ENCODE measurements at regions not wholly inside any gene's neighbourhood (a gene's known extent, or its start where the extent isn't known, plus 50 kb on each side); places are given as distances from the start of the nearest gene placed in this dataset.

DNA sequence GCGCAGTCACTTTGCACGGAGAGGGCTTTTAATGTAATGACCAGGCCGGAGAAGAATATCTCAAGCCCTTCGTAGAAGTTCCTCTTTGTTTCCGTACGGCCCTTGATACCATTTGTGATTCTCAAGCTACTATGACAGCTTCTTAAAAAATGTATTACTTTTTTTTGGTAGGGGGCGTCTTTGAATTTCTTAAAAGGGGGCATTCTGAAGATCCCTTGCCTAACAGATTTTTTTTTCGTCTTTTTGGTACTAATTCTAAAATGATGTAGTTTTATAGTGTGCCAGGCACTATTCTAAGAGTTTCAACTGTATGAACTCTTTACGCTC is 614.0 kb downstream of the MCTP2 start:
- no peaks in the 10 kb centered on the region for H3K9me3 ChIP-seq (ENCODE audit: low read depth, low read length, poor library complexity, severe bottlenecking)

DNA sequence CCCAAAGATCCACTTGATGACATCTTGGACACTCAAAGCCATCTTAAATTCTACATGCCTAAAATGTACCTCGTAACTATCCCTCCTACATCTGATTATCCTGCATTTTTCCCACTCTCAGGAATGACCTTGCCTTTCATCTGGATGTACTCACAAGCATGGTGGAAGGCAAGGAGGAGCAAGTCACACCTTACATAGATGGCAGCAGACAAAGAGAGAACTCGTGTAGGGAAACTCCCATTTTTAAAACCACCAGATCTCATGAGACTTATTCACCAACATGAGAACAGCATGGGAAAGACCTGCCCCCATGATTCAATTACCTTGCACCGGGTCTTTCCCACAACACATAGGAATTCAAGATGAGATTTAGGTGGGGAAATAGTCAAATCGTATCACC is 616.0 kb downstream of the MCTP2 start:
- Histone ChIP-seq H3K36me3 (ENCODE audit: insufficient read depth, low read length, poor library complexity, severe bottlenecking) (no peaks in the 10 kb centered on the region), H3K9me3 (ENCODE audit: low read depth, low read length, poor library complexity, severe bottlenecking) (no peaks in the 10 kb centered on the region), H3K4me1 (ENCODE audit: insufficient read depth, low read length, poor library complexity, severe bottlenecking) (no peaks in the 10 kb centered on the region), H3K4me3 (ENCODE audit: low read depth, low read length, poor library complexity, severe bottlenecking) (no peak overlapping the region), H3K27ac (ENCODE audit: low read depth, low read length, poor library complexity, severe bottlenecking) (no peak overlapping the region), H3K27me3 (replicated peaks; ENCODE audit: insufficient read depth, low read depth, low read length, poor library complexity) (no peaks in the 10 kb centered on the region)
- TF ChIP-seq, protein P1, sequence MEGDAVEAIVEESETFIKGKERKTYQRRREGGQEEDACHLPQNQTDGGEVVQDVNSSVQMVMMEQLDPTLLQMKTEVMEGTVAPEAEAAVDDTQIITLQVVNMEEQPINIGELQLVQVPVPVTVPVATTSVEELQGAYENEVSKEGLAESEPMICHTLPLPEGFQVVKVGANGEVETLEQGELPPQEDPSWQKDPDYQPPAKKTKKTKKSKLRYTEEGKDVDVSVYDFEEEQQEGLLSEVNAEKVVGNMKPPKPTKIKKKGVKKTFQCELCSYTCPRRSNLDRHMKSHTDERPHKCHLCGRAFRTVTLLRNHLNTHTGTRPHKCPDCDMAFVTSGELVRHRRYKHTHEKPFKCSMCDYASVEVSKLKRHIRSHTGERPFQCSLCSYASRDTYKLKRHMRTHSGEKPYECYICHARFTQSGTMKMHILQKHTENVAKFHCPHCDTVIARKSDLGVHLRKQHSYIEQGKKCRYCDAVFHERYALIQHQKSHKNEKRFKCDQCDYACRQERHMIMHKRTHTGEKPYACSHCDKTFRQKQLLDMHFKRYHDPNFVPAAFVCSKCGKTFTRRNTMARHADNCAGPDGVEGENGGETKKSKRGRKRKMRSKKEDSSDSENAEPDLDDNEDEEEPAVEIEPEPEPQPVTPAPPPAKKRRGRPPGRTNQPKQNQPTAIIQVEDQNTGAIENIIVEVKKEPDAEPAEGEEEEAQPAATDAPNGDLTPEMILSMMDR (conservative IDR thresholded peaks at IDR 0.05; ENCODE audit: low read depth, low read length) = no peak
- no peak for TF ChIP-seq EZH2 (IDR thresholded peaks at IDR 0.05; ENCODE audit: borderline replicate concordance, low read depth, low read length, poor library complexity, severe bottlenecking)
- no TSS peak for BruUV-seq (replicated peaks)
- ChIA-PET POLR2A (ENCODE audit: low non-redundant PET) (no interaction called here), CTCF (no interaction called here)
- intact Hi-C loops (cut with micrococcal nuclease; ENCODE audit: unreplicated experiment) = no loop called here
- no peak for DNase-seq (ENCODE audit: low spot score)

More for the DNA sequence above, 614.0 kb downstream of the MCTP2 start:
- Histone ChIP-seq H3K36me3 (ENCODE audit: insufficient read depth, low read length, poor library complexity, severe bottlenecking) (no peaks in the 10 kb centered on the region), H3K27me3 (replicated peaks; ENCODE audit: insufficient read depth, low read depth, low read length, poor library complexity) (no peaks in the 10 kb centered on the region), H3K4me1 (ENCODE audit: insufficient read depth, low read length, poor library complexity, severe bottlenecking) (no peaks in the 10 kb centered on the region), H3K27ac (ENCODE audit: low read depth, low read length, poor library complexity, severe bottlenecking) (no peak overlapping the region), H3K4me3 (ENCODE audit: low read depth, low read length, poor library complexity, severe bottlenecking) (peak overlapping the region; percentile 19)
- POLR2A ChIA-PET (ENCODE audit: low non-redundant PET) = no interaction called here
- intact Hi-C loops (cut with micrococcal nuclease; ENCODE audit: unreplicated experiment) = no loop called here
- TF ChIP-seq EZH2 (IDR thresholded peaks at IDR 0.05; ENCODE audit: borderline replicate concordance, low read depth, low read length, poor library complexity, severe bottlenecking) = no peak
- TF ChIP-seq, protein P1 (conservative IDR thresholded peaks at IDR 0.05; ENCODE audit: low read depth, low read length) = no peak
- DNase-seq (ENCODE audit: low spot score) = no peak
- BruUV-seq (replicated peaks) = no TSS peak
- CTCF ChIA-PET = no interaction called here

DNA sequence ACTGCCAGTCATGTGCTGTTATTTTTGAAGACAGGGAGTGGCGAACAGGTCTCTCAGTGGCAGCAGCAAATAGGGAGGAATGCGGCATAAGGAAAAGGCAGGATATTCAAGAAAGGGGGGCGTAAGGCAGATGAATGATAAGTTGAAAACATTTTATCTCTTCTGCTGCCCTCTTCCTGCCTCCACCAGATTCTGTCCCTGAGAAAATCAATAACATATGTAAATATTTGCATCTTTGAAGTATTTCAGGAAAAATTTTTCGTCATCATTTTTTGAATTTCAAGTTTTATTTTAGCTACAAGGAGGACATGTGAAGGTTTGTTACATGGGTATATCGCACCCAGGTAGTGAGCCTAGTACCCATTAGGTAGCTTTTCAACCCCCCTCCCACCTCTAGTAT is 616.7 kb downstream of the MCTP2 start:
- no peak overlapping the region for H3K4me3 ChIP-seq (ENCODE audit: low read depth, low read length, poor library complexity, severe bottlenecking)
- no TSS peak for BruUV-seq (replicated peaks)
- H3K27me3 ChIP-seq (replicated peaks; ENCODE audit: insufficient read depth, low read depth, low read length, poor library complexity) = no peaks in the 10 kb centered on the region
- no peaks in the 10 kb centered on the region for H3K9me3 ChIP-seq (ENCODE audit: low read depth, low read length, poor library complexity, severe bottlenecking)
- ChIA-PET CTCF (interaction anchor here (0.7 kb wide), 1 partner anchor 439 kb away, joined by 3 read pairs; no protein-coding TSS in a partner anchor), POLR2A (ENCODE audit: low non-redundant PET) (no interaction called here)
- TF ChIP-seq, protein P1 (conservative IDR thresholded peaks at IDR 0.05; ENCODE audit: low read depth, low read length) = no peak
- no peak for TF ChIP-seq EZH2 (IDR thresholded peaks at IDR 0.05; ENCODE audit: borderline replicate concordance, low read depth, low read length, poor library complexity, severe bottlenecking)
- no peak for DNase-seq (ENCODE audit: low spot score)
- H3K36me3 ChIP-seq (ENCODE audit: insufficient read depth, low read length, poor library complexity, severe bottlenecking) = no peaks in the 10 kb centered on the region
- intact Hi-C loops (cut with micrococcal nuclease; ENCODE audit: unreplicated experiment) = no loop called here
- H3K4me1 ChIP-seq (ENCODE audit: insufficient read depth, low read length, poor library complexity, severe bottlenecking) = no peaks in the 10 kb centered on the region
- no peak overlapping the region for H3K27ac ChIP-seq (ENCODE audit: low read depth, low read length, poor library complexity, severe bottlenecking)
